NCI-H1092 treated with DMSO at 0.1 percent for 48 hours (cell line): ENCODE measurements at regions not wholly inside any gene's neighbourhood (a gene's known extent, or its start where the extent isn't known, plus 50 kb on each side); places are given as distances from the start of the nearest gene placed in this dataset.

Experiments
- DNase-seq: peaks from one replicate; lab custom pipeline; 2025; lab: John Stamatoyannopoulos, UW

GRCh38 chr11:119816660-119817059 lies 87.7 kb upstream of the NECTIN1 start:
- DNase-seq, result no peak

- no peak for DNase-seq
These were observed 85.8 kb upstream of the NECTIN1 start for GRCh38 chr11:119814766-119815165.

- no peak for DNase-seq
These were observed 81.7 kb upstream of the NECTIN1 start for GRCh38 chr11:119810478-119811232.

GRCh38 chr11:119809346-119809745 lies 80.3 kb upstream of the NECTIN1 start:
- no peak for DNase-seq

GRCh38 chr11:119808407-119809185 lies 79.6 kb upstream of the NECTIN1 start:
- no peak for DNase-seq

- no peak for DNase-seq
These were observed 78.8 kb upstream of the NECTIN1 start for GRCh38 chr11:119807841-119808240.

GRCh38 chr11:119807402-119807801 lies 78.4 kb upstream of the NECTIN1 start:
- no peak for DNase-seq

GRCh38 chr11:119806064-119806915 lies 77.3 kb upstream of the NECTIN1 start:
- no peak for DNase-seq

GRCh38 chr11:119805663-119806062 lies 76.7 kb upstream of the NECTIN1 start:
- no peak for DNase-seq

GRCh38 chr11:119804698-119805097 lies 75.7 kb upstream of the NECTIN1 start:
- no peak for DNase-seq

- no peak for DNase-seq
These were observed 74.8 kb upstream of the NECTIN1 start for GRCh38 chr11:119803726-119804294.

GRCh38 chr11:119803139-119803538 lies 74.1 kb upstream of the NECTIN1 start:
- no peak for DNase-seq

GRCh38 chr11:119802670-119803069 lies 73.7 kb upstream of the NECTIN1 start:
- no peak for DNase-seq

GRCh38 chr11:119800619-119801018 lies 71.6 kb upstream of the NECTIN1 start:
- no peak for DNase-seq

- no peak for DNase-seq
These were observed 71.2 kb upstream of the NECTIN1 start for GRCh38 chr11:119800171-119800570.

- DNase-seq, result no peak
These were observed 69.7 kb upstream of the NECTIN1 start for GRCh38 chr11:119798656-119799055.

- no peak for DNase-seq
These were observed 68.7 kb upstream of the NECTIN1 start for GRCh38 chr11:119797736-119798135.

- peak; percentile 45 for DNase-seq
These were observed 68.2 kb upstream of the NECTIN1 start for GRCh38 chr11:119797123-119797611.

GRCh38 chr11:119796363-119797060 lies 67.5 kb upstream of the NECTIN1 start:
- no peak for DNase-seq

- DNase-seq, result no peak
These were observed 66.7 kb upstream of the NECTIN1 start for GRCh38 chr11:119795690-119796089.

- no peak for DNase-seq
These were observed 66.2 kb upstream of the NECTIN1 start for GRCh38 chr11:119795231-119795630.
